IMR-90 (cell line): ENCODE measurements at regions not wholly inside any gene's neighbourhood (a gene's known extent, or its start where the extent isn't known, plus 50 kb on each side); places are given as distances from the start of the nearest gene placed in this dataset.

Experiments used
- ATAC-seq: fragments of 200-7000 bp; cut with Tn5 transposase; 2 replicates; pipeline ENCODE4 v1.9.1; 2020; ENCODE audit warnings: low read depth, mild to moderate bottlenecking, moderate library complexity
- BruUV-seq: library from RNA; stranded (reverse); fragments of 400-500 nt; replicated peaks from 2 replicates; lab custom pipeline; 2021; lab: Mats Ljungman, UMichigan
- CTCF ChIA-PET: fragments of 300-600 bp; formaldehyde crosslinking; extraction: SDS; loops from one replicate; lab custom pipeline; 2021; ENCODE audit warnings: antibody characterized with exemption; lab: Yijun Ruan, JAX
- POLR2A ChIA-PET: fragments of 300-600 bp; sonication (Branson Sonifier 250); formaldehyde crosslinking; loops from one replicate; lab custom pipeline; 2022; ENCODE audit warnings: antibody characterized with exemption; ENCODE audit not compliant: unreplicated experiment; lab: Charles Lee
- DNase-seq: peaks from one replicate; pipeline ENCODE4 v3.0.0; 2013
- H2AFZ ChIP-seq: replicated peaks from 2 replicates; pipeline ENCODE3; 2013; ENCODE audit warnings: low read length, mild to moderate bottlenecking; ENCODE audit not compliant: poor library complexity
- H2AK5ac ChIP-seq: 2 replicates; pipeline ENCODE4 v1.6.1; 2013; ENCODE audit warnings: low read depth, low read length, inconsistent platforms
- H2AK9ac ChIP-seq: replicated peaks from 2 replicates; pipeline ENCODE3; 2013; ENCODE audit warnings: mild to moderate bottlenecking, low read depth, low read length, moderate library complexity; ENCODE audit not compliant: poor library complexity
- H2BK120ac ChIP-seq: 2 replicates; pipeline ENCODE4 v1.6.1; 2013; ENCODE audit warnings: low read depth, low read length, inconsistent platforms
- H2BK15ac ChIP-seq: 3 replicates; pipeline ENCODE4 v1.6.1; 2013; ENCODE audit warnings: low read depth, low read length, inconsistent platforms
- H2BK20ac ChIP-seq: 2 replicates; pipeline ENCODE4 v1.6.1; 2013; ENCODE audit warnings: low read depth, mild to moderate bottlenecking, inconsistent platforms, low read length, moderate library complexity
- H2BK5ac ChIP-seq: 2 replicates; pipeline ENCODE4 v1.6.1; 2013; ENCODE audit warnings: mild to moderate bottlenecking, low read depth, low read length, inconsistent platforms; ENCODE audit not compliant: poor library complexity, severe bottlenecking
- H3K14ac ChIP-seq: replicated peaks from 2 replicates; pipeline ENCODE4 v1.6.1; 2013; ENCODE audit warnings: low read depth, low read length, inconsistent platforms
- H3K18ac ChIP-seq: 2 replicates; pipeline ENCODE4 v1.6.1; 2013; ENCODE audit warnings: low read depth, low read length, control low read depth
- H3K23ac ChIP-seq: 2 replicates; pipeline ENCODE4 v1.6.1; 2013; ENCODE audit warnings: low read depth, low read length, inconsistent platforms
- H3K27ac ChIP-seq: 2 replicates; pipeline ENCODE4 v1.5.1; 2013; ENCODE audit warnings: mild to moderate bottlenecking, control low read depth, low read length; ENCODE audit not compliant: insufficient read depth
- H3K27me3 ChIP-seq: 2 replicates; pipeline ENCODE4 v1.6.1; 2013; ENCODE audit warnings: low read length; ENCODE audit not compliant: control insufficient read depth, insufficient read depth
- H3K36me3 ChIP-seq: 2 replicates; pipeline ENCODE4 v1.6.1; 2013; ENCODE audit warnings: low read length, mixed read lengths; ENCODE audit not compliant: control insufficient read depth, insufficient read depth
- H3K4ac ChIP-seq: 2 replicates; pipeline ENCODE4 v1.6.1; 2013; ENCODE audit warnings: low read depth, low read length, inconsistent platforms
- H3K4me1 ChIP-seq: 2 replicates; pipeline ENCODE4 v1.6.1; 2013; ENCODE audit warnings: low read length, mixed read lengths; ENCODE audit not compliant: control insufficient read depth, insufficient read depth
- H3K4me2 ChIP-seq: 2 replicates; pipeline ENCODE4 v1.6.1; 2013; ENCODE audit warnings: low read depth, mild to moderate bottlenecking, control low read depth, low read length, moderate library complexity
- H3K4me3 ChIP-seq: 2 replicates; pipeline ENCODE4 v1.5.1; 2013; ENCODE audit warnings: low read depth, mild to moderate bottlenecking, control low read depth, low read length, moderate library complexity; ENCODE audit not compliant: insufficient read depth
- H3K56ac ChIP-seq: 2 replicates; pipeline ENCODE4 v1.6.1; 2013; ENCODE audit warnings: low read length, inconsistent platforms; ENCODE audit not compliant: insufficient read depth; ENCODE audit errors: extremely low read depth
- H3K79me1 ChIP-seq, 2 experiments: 2 replicates each; pipeline ENCODE4 v1.6.1; 2013; ENCODE audit warnings: low read length in 2 of 2, inconsistent platforms in 1 of 2, low read depth in 1 of 2
- H3K9ac ChIP-seq: 2 replicates; pipeline ENCODE4 v1.6.1; 2013; ENCODE audit warnings: low read depth, low read length, control low read depth
- H3K9me1 ChIP-seq: 2 replicates; pipeline ENCODE4 v1.6.1; 2013; ENCODE audit warnings: low read length, inconsistent platforms; ENCODE audit not compliant: insufficient read depth
- H3K9me3 ChIP-seq: 2 replicates; pipeline ENCODE4 v1.6.1; 2013; ENCODE audit warnings: low read length; ENCODE audit not compliant: control insufficient read depth, insufficient read depth
- H4K20me1 ChIP-seq: 2 replicates; pipeline ENCODE4 v1.6.1; 2013; ENCODE audit warnings: low read length, inconsistent platforms; ENCODE audit not compliant: insufficient read depth
- H4K5ac ChIP-seq: 2 replicates; pipeline ENCODE4 v1.6.1; 2013; ENCODE audit warnings: mild to moderate bottlenecking, low read depth, low read length, control low read depth
- H4K8ac ChIP-seq, 2 experiments: 2 replicates each; pipeline ENCODE4 v1.6.1; 2013; ENCODE audit warnings: low read depth in 2 of 2, low read length in 2 of 2, control low read depth in 1 of 2, inconsistent platforms in 1 of 2
- H4K91ac ChIP-seq: 2 replicates; pipeline ENCODE4 v1.6.1; 2013; ENCODE audit warnings: low read depth, low read length, inconsistent platforms; ENCODE audit not compliant: insufficient read depth
- NFE2L2 ChIP-seq: fragments of 150-350 bp; IDR thresholded peaks from 2 replicates; pipeline ENCODE4 v1.6.1; 2016; ENCODE audit warnings: low read depth, mild to moderate bottlenecking, low read length
- POLR2A ChIP-seq: IDR thresholded peaks from 2 replicates; pipeline ENCODE4 v1.6.1; 2012; ENCODE audit warnings: mild to moderate bottlenecking, low read depth, low read length
- RAD21 ChIP-seq: IDR thresholded peaks from 2 replicates; pipeline ENCODE4 v1.6.1; 2012; ENCODE audit warnings: low read length, improper control_type of control experiment
- RCOR1 ChIP-seq: IDR thresholded peaks from 2 replicates; pipeline ENCODE4 v1.6.1; 2012; ENCODE audit warnings: mild to moderate bottlenecking, low read length, improper control_type of control experiment; ENCODE audit not compliant: insufficient replicate concordance
- WGBS, 2 experiments: methylation state at CpG; one replicate each; pipeline versions ENCODE4 v1.1.5 to v1.1.7; 2013; ENCODE audit warnings: missing lambda C conversion rate in 2 of 2; ENCODE audit not compliant: insufficient read length in 1 of 2; ENCODE audit errors: extremely low coverage in 2 of 2; 5-methylcytosine and 5-hydroxymethylcytosine counted together
- dilution Hi-C: fragments of 300-500 bp; cut with HindIII; formaldehyde crosslinking; loops from one replicate; pipeline ENCODE4 v1.14.3; 2018; ENCODE audit warnings: low sequenced_read_pairs; ENCODE audit not compliant: unreplicated experiment
- in situ Hi-C: fragments of 300-500 bp; cut with MboI; formaldehyde crosslinking; loops from 3 replicates; pipeline ENCODE4 v1.14.3; 2019; ENCODE audit warnings: low sequenced_read_pairs, inconsistent platforms, mixed read lengths
- intact Hi-C: fragments of 100-400 bp; cut with micrococcal nuclease; formaldehyde crosslinking; loops from 2 replicates; pipeline ENCODE4 v1.10.0; 2022
- TF ChIP-seq, protein P1 (sequence below): conservative IDR thresholded peaks from 2 replicates; pipeline ENCODE4 v1.5.1; 2012; ENCODE audit warnings: mild to moderate bottlenecking, low read depth, low read length, improper control_type of control experiment

DNA sequence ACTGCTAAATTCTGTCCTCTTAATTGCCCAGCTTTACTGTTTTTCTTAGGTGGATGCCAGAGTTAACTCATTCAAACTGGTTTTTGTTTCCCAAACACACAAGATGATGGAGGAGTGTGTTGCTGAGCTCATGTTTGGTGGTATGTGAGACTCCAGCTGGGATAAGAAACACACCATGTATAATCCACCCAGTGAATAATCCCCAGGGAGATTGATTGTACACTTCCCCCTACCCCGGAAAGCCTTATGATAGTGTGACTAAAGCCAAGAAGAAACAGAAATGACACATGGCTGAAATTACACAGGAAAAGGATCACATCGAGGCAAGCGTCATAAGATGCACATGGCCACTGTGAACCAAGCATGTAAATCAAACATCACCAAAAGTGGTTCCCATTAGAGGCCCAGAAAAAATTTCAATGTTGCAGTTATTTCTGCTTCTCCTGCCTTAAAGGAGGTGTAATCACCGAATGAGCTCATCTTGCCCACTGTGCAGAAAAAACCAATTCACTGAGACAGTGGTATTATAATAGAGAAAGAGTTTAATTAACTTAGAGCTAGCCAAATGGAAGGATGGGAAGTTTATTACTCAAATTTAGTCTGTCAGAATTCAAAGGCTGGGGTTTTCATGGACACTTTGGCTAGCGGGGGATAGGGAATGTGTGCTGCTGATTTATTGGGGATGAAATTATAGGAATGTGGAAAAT is 56.7 kb upstream of the MAGI1 start:
- no peak overlapping the region for H3K4me3 ChIP-seq
- peak overlapping the region; percentile 47; the same call in 1 of the 2 replicates for H3K18ac ChIP-seq
- H3K27ac ChIP-seq = no peak overlapping the region
- H3K4me1 ChIP-seq = peaks cover 7% of the 10 kb centered on the region
- no peak overlapping the region for H4K91ac ChIP-seq
- no peak overlapping the region for H2AK5ac ChIP-seq
- no peak overlapping the region for H3K14ac ChIP-seq
- no peak overlapping the region for H4K8ac ChIP-seq
- no peak overlapping the region for H3K9ac ChIP-seq
- H2BK15ac ChIP-seq = no peak overlapping the region
- no peak overlapping the region; the same call in 1 of the 2 replicates for H4K5ac ChIP-seq
- H2BK5ac ChIP-seq = peak overlapping the region; percentile 3
- no peaks in the 10 kb centered on the region for H3K27me3 ChIP-seq
- dilution Hi-C loops (no loop called here), in situ Hi-C loops (no loop called here), intact Hi-C loops (loop anchor here (2.0 kb wide), 1 partner anchor 35 kb away; no protein-coding TSS in a partner anchor)
- H3K36me3 ChIP-seq = no peaks in the 10 kb centered on the region
- BruUV-seq = no TSS peak
- DNase-seq (peak; percentile 77), ATAC-seq (no peak)
- H2BK120ac ChIP-seq = peak overlapping the region; percentile 8; the same call in 1 of the 2 replicates
- H3K79me1 ChIP-seq = no peaks in the 10 kb centered on the region
- H3K9me1 ChIP-seq = peaks cover 6% of the 10 kb centered on the region
- H4K20me1 ChIP-seq = no peaks in the 10 kb centered on the region
- no peak overlapping the region for H3K4ac ChIP-seq
- no peak overlapping the region for H3K56ac ChIP-seq
- ChIA-PET POLR2A (no interaction called here), CTCF (no interaction called here)
- H2BK20ac ChIP-seq = no peak overlapping the region; the same call in 1 of the 2 replicates
- no peak overlapping the region for H3K23ac ChIP-seq
- H2AK9ac ChIP-seq = no peak overlapping the region
- no peak overlapping the region for H2AFZ ChIP-seq
- peaks cover 7% of the 10 kb centered on the region for H3K9me3 ChIP-seq
- TF ChIP-seq, protein P1, sequence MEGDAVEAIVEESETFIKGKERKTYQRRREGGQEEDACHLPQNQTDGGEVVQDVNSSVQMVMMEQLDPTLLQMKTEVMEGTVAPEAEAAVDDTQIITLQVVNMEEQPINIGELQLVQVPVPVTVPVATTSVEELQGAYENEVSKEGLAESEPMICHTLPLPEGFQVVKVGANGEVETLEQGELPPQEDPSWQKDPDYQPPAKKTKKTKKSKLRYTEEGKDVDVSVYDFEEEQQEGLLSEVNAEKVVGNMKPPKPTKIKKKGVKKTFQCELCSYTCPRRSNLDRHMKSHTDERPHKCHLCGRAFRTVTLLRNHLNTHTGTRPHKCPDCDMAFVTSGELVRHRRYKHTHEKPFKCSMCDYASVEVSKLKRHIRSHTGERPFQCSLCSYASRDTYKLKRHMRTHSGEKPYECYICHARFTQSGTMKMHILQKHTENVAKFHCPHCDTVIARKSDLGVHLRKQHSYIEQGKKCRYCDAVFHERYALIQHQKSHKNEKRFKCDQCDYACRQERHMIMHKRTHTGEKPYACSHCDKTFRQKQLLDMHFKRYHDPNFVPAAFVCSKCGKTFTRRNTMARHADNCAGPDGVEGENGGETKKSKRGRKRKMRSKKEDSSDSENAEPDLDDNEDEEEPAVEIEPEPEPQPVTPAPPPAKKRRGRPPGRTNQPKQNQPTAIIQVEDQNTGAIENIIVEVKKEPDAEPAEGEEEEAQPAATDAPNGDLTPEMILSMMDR = no peak
- no peak for TF ChIP-seq NFE2L2
- no peak for TF ChIP-seq RAD21
- no peak for TF ChIP-seq RCOR1
- no peak for TF ChIP-seq POLR2A
- 100% methylated on average over 1 of the region's 5 CpGs; no CpG with 5 or more reads in 1 of the 2 experiments for WGBS, 2 experiments
- peak overlapping the region; percentile 4; the same call in 1 of the 2 replicates for H3K4me2 ChIP-seq
